Activated CD4-positive, alpha-beta T cell treated with anti-CD3 and anti-CD28 coated beads, Interleukin-2, Interleukin-4, amounts not matched to agents 100 ng/mL and 50 ng/mL, durations not matched to agents 16 hours and 8 hours (primary cell): ENCODE measurements at regions not wholly inside any gene's neighbourhood (a gene's known extent, or its start where the extent isn't known, plus 50 kb on each side); places are given as distances from the start of the nearest gene placed in this dataset.

Source experiments
- DNase-seq: peaks from one replicate; pipeline ENCODE4 v3.0.0-alpha.2; 2020; ENCODE audit warnings: low spot score

DNA sequence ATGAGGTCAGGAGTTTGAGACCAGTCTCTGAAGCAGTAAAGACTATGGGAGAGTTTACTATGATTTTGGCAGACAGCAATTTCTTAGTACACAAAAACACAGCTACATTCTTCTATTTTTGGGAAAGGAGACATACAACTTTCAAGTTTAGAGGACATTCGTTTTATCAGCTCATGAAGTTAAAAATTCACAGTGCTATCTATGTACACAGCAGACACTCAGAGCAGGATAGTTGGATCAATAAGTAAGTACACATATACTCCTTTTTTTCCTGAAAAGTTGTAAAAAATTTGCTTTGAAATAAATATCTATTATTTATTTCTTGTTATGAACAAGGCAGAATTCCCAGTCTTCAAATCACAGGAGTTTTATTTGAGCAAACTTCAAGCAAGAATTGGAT, 159.7 kb downstream of the SERPINI1 start:
- DNase-seq = no peak

- no peak for DNase-seq
Observed at GRCh38 chr3:167892205-167892604, 156.7 kb downstream of the SERPINI1 start.

DNA sequence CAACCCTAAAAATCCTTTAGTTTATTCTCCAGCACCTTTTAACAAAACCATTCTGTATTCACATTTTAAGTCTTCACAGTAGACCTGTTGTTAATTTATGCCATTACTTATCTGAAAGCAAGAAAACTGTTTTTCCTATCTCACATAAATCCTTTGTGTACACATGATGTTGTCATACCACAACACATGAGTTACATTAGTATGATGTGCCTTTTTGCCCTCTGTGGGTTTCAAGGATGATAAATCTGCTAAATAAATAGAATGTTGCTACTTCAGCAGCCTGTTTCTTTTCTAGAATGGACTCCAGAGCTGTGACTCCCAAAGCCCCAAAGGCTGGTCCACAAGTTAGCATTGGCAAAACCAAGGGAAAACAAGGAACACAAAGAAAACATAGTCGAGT, 151.6 kb downstream of the SERPINI1 start:
- DNase-seq = no peak

GRCh38 chr3:167886690-167887089, 151.2 kb downstream of the SERPINI1 start:
- no peak for DNase-seq

- no peak for DNase-seq
Observed at GRCh38 chr3:167885277-167885676, 149.8 kb downstream of the SERPINI1 start.

DNA sequence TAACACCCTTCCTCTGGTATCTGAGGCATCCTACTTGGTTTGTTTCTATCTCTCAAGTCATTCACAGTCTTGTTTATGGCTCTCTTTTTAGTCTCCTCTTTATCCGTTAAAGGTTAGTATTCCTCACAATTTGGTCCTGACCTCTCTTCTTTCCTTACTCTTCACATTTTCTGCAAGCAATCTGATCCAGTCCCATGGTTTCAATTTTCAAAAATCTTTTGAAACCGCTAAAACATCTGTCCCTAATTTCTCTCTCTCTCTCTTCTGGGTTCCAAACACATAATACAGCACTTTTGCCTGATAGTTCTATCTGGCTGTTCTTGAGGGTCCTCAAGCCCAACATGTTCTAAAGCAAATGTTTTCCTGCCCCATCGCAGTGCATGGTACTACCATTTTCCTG, 149.0 kb downstream of the SERPINI1 start:
- no peak for DNase-seq

GRCh38 chr3:167883452-167883851, 147.9 kb downstream of the SERPINI1 start:
- no peak for DNase-seq

DNA sequence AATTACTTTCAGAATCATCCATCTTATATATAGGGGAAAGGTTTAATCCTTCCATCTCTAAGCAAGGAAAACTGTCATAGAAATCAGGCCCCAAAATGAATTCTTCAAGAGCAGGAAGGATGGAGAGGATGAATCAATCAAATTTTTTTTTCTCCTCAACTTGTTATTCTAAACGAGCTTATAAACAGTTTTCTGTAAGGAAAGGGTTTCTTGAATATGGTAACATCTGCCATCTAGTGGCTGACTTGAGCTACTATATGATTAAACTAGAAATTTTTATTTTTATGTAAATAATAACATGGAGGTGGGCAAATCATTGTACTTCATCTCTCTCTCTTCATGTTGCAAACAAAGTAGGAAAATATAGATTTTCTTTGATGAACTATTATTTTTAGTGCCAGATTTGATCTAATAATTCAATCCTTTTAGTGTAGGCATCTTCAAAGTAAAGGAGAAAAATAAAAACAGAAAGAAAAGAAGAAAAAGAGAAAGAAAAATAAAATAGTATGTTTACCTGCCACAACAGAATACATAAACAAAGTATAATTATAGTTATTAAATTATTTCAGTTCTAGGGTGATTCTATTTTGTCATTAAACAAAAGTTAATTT, 146.6 kb downstream of the SERPINI1 start:
- peak; percentile 29 for DNase-seq

DNA sequence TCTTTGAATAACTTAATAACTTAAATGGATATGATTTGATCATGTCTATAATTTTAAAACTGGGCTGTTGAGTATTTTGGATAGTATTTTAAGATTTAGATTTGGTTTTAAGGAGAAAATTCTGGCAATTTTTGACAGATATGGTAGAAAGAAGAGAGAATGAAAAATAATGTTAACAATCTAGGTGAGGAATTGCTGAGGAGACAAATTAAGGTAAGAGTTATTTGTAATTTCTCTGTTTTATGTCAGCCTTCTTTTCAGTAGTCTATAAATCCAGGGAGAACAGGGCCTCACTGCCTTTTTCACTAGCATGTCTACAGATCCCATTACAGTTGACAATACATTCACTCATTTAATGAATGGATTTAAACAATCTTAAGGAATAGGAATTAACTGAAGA, 144.7 kb downstream of the SERPINI1 start:
- no peak for DNase-seq

GRCh38 chr3:167876620-167877281, 141.2 kb downstream of the SERPINI1 start:
- no peak for DNase-seq
